SK-N-SH treated with all-trans-retinoic acid at 6 μM for 48 hours (cell line): ENCODE measurements at regions not wholly inside any gene's neighbourhood (a gene's known extent, or its start where the extent isn't known, plus 50 kb on each side); places are given as distances from the start of the nearest gene placed in this dataset.

Source experiments
- CSDC2 ChIP-seq: fragments of 250-450 bp; sonication (Bioruptor Pico); IDR thresholded peaks from 2 replicates; pipeline ENCODE4 v1.5.0; 2020; ENCODE audit warnings: mild to moderate bottlenecking, moderate library complexity
- ESRRG ChIP-seq: fragments of 250-450 bp; sonication (Bioruptor Pico); IDR thresholded peaks from 2 replicates; pipeline ENCODE4 v1.6.1; 2021; ENCODE audit warnings: mild to moderate bottlenecking
- ISL1 ChIP-seq: fragments of 250-450 bp; sonication (Bioruptor Pico); IDR thresholded peaks from 2 replicates; pipeline ENCODE4 v2.1.2; 2022; ENCODE audit warnings: mild to moderate bottlenecking, moderate library complexity
- PATZ1 ChIP-seq: fragments of 250-450 bp; sonication (Bioruptor Pico); IDR thresholded peaks from 2 replicates; pipeline ENCODE4 v1.8.0; 2020; ENCODE audit warnings: mild to moderate bottlenecking, moderate library complexity, borderline replicate concordance
- POU6F1 ChIP-seq: fragments of 250-450 bp; sonication (Bioruptor Pico); IDR thresholded peaks from 2 replicates; pipeline ENCODE4 v1.8.0; 2021; ENCODE audit warnings: low read depth, mild to moderate bottlenecking, moderate library complexity, borderline replicate concordance
- RARB ChIP-seq: fragments of 250-450 bp; sonication (Bioruptor Pico); IDR thresholded peaks from 2 replicates; pipeline ENCODE4 v1.8.0; 2021; ENCODE audit warnings: mild to moderate bottlenecking, moderate library complexity
- SNAI2 ChIP-seq: fragments of 250-450 bp; sonication (Bioruptor Pico); IDR thresholded peaks from 2 replicates; pipeline ENCODE4 v1.5.0; 2020; ENCODE audit warnings: mild to moderate bottlenecking, moderate library complexity
- TCF4 ChIP-seq: fragments of 250-450 bp; sonication (Bioruptor Pico); IDR thresholded peaks from 2 replicates; pipeline ENCODE4 v1.8.0; 2021; ENCODE audit warnings: mild to moderate bottlenecking, moderate library complexity, borderline replicate concordance
- ZC3H10 ChIP-seq: fragments of 250-450 bp; sonication (Bioruptor Pico); IDR thresholded peaks from 2 replicates; pipeline ENCODE4 v1.5.1; 2021; ENCODE audit warnings: mild to moderate bottlenecking, moderate library complexity

GRCh38 chrX:40403757-40404156 lies 177.0 kb upstream of the ATP6AP2 start:
- TF ChIP-seq RARB (CRISPR knock-in tag) = no peak
- no peak for TF ChIP-seq SNAI2
- no peak for TF ChIP-seq TCF4 (CRISPR knock-in tag)
- no peak for TF ChIP-seq ESRRG
- no peak for TF ChIP-seq POU6F1 (CRISPR knock-in tag)
- no peak for TF ChIP-seq CSDC2 (CRISPR knock-in tag)
- TF ChIP-seq ISL1 = no peak
- no peak for TF ChIP-seq PATZ1 (CRISPR knock-in tag)
- no peak for TF ChIP-seq ZC3H10 (CRISPR knock-in tag)
